DMS53 treated with DMSO at 0.1 percent for 48 hours (cell line): ENCODE measurements at regions not wholly inside any gene's neighbourhood (a gene's known extent, or its start where the extent isn't known, plus 50 kb on each side); places are given as distances from the start of the nearest gene placed in this dataset.
"Not testable (repeated sequence)": the region's sequence is repeated elsewhere in the genome, so short reads cannot be mapped to it uniquely, and the experiment has no call there.

ENCODE experiments used
- DNase-seq: peaks from one replicate; lab custom pipeline; 2025; ENCODE audit not compliant: unreplicated experiment; lab: John Stamatoyannopoulos, UW

GRCh38 chr6:58073263-58073662 is 755.8 kb downstream of the PRIM2 start:
- DNase-seq, result no peak

- DNase-seq, result not testable (repeated sequence)
Observed at GRCh38 chr6:58090067-58090466, 772.6 kb downstream of the PRIM2 start.

GRCh38 chr6:58097251-58097650 is 779.8 kb downstream of the PRIM2 start:
- DNase-seq, result not testable (repeated sequence)

- no peak for DNase-seq
Observed at GRCh38 chr6:58113960-58114359, 796.5 kb downstream of the PRIM2 start.

GRCh38 chr6:58117162-58117561 is 799.7 kb downstream of the PRIM2 start:
- DNase-seq, result not testable (repeated sequence)

- not testable (repeated sequence) for DNase-seq
Observed at GRCh38 chr6:58121616-58122015, 804.2 kb downstream of the PRIM2 start.

GRCh38 chr6:58123770-58124169 is 806.3 kb downstream of the PRIM2 start:
- not testable (repeated sequence) for DNase-seq

- not testable (repeated sequence) for DNase-seq
Observed at GRCh38 chr6:58128549-58128948, 811.1 kb downstream of the PRIM2 start.

- not testable (repeated sequence) for DNase-seq
Observed at GRCh38 chr6:58129098-58129497, 811.7 kb downstream of the PRIM2 start.

- DNase-seq, result not testable (repeated sequence)
Observed at GRCh38 chr6:58139746-58140145, 822.3 kb downstream of the PRIM2 start.

GRCh38 chr6:58171025-58171424 is 853.6 kb downstream of the PRIM2 start:
- DNase-seq, result not testable (repeated sequence)

- DNase-seq, result not testable (repeated sequence)
Observed at GRCh38 chr6:58181557-58182065, 864.2 kb downstream of the PRIM2 start.

GRCh38 chr6:58185300-58185699 is 867.9 kb downstream of the PRIM2 start:
- DNase-seq, result not testable (repeated sequence)

- DNase-seq, result not testable (repeated sequence)
Observed at GRCh38 chr6:58193209-58193608, 875.8 kb downstream of the PRIM2 start.

GRCh38 chr6:58198301-58198700 is 880.9 kb downstream of the PRIM2 start:
- no peak for DNase-seq

GRCh38 chr6:58237124-58237523 is 919.7 kb downstream of the PRIM2 start:
- not testable (repeated sequence) for DNase-seq

- not testable (repeated sequence) for DNase-seq
Observed at GRCh38 chr6:58238421-58238820, 921.0 kb downstream of the PRIM2 start.

GRCh38 chr6:58257625-58258024 is 940.2 kb downstream of the PRIM2 start:
- DNase-seq, result not testable (repeated sequence)

GRCh38 chr6:58290177-58290576 is 972.7 kb downstream of the PRIM2 start:
- no peak for DNase-seq

GRCh38 chr6:58291319-58291718 is 973.9 kb downstream of the PRIM2 start:
- DNase-seq, result not testable (repeated sequence)

GRCh38 chr6:58307901-58308300 is 990.5 kb downstream of the PRIM2 start:
- DNase-seq, result not testable (repeated sequence)

- DNase-seq, result not testable (repeated sequence)
Observed at GRCh38 chr6:58332108-58332507, 1014.7 kb downstream of the PRIM2 start.

- not testable (repeated sequence) for DNase-seq
Observed at GRCh38 chr6:58342287-58342686, 1024.9 kb downstream of the PRIM2 start.
